ENCODE measurements at regions not wholly inside any gene's neighbourhood (a gene's known extent, or its start where the extent isn't known, plus 50 kb on each side); places are given as distances from the start of the nearest gene placed in this dataset.

- Mint-ChIP-seq H3K27me3 (ENCODE audit: low read depth) (no peaks in the 10 kb centered on the region), H3K9me3 (no peaks in the 10 kb centered on the region), H3K4me1 (ENCODE audit: low read depth) (no peaks in the 10 kb centered on the region), H3K27ac (no peak overlapping the region), H3K36me3 (ENCODE audit: low read depth) (no peaks in the 10 kb centered on the region), H3K4me3 (no peak overlapping the region)
Measured at GRCh38 chr14:51333901-51334521, 94.0 kb downstream of the TMX1 start.

DNA sequence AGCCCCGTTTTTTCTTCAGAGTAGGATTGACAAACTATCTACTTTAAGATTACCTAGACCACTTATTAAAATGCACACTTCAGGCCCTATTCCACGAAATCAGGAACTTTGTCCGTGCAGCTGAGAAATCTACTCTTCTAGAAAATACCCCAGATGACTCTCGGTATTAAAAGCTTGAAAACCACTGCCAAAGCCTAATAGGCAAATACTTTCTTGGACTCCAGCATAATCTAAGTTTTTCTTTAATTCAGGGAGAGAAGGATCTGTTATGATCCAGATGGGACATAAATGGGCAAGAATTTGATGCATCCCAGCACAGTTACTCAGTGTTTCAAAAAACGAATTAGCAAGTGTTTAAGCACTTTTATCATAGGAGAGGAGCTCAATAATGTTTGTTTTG lies 94.5 kb downstream of the TMX1 start:
- Mint-ChIP-seq H3K36me3 (ENCODE audit: low read depth) (no peaks in the 10 kb centered on the region), H3K27me3 (ENCODE audit: low read depth) (no peaks in the 10 kb centered on the region), H3K4me3 (no peak overlapping the region), H3K9me3 (no peaks in the 10 kb centered on the region), H3K4me1 (ENCODE audit: low read depth) (no peaks in the 10 kb centered on the region), H3K27ac (no peak overlapping the region)

DNA sequence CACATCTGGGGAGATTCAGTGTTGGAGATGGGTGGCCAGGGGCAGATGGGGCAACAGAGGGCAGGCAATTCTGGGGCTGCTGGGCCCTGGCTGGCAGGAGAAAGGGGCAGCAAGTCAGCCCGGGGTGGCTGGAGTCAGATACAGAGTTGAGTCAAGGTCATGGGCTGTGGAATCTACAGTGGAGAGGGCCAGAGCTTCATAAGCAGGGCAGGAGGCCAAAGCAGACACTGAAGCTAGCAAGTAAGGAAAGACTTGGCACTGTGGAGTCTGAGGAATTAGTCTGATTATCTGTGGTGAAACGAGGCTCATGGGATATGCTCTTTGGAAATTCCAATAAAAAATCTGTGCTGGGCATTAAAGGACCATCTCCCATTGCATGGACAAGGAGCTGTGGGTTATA lies 95.5 kb downstream of the TMX1 start:
- no peaks in the 10 kb centered on the region for H3K4me1 Mint-ChIP-seq (ENCODE audit: low read depth)
- H3K4me3 Mint-ChIP-seq, result no peak overlapping the region
- no peaks in the 10 kb centered on the region for H3K36me3 Mint-ChIP-seq (ENCODE audit: low read depth)
- no peaks in the 10 kb centered on the region for H3K27me3 Mint-ChIP-seq (ENCODE audit: low read depth)
- H3K9me3 Mint-ChIP-seq, result no peaks in the 10 kb centered on the region
- no peak overlapping the region for H3K27ac Mint-ChIP-seq

GRCh38 chr14:51335961-51336723 lies 96.1 kb downstream of the TMX1 start:
- H3K36me3 Mint-ChIP-seq (ENCODE audit: low read depth), result no peaks in the 10 kb centered on the region
- no peak overlapping the region for H3K4me3 Mint-ChIP-seq
- H3K27me3 Mint-ChIP-seq (ENCODE audit: low read depth), result no peaks in the 10 kb centered on the region
- H3K4me1 Mint-ChIP-seq (ENCODE audit: low read depth), result no peaks in the 10 kb centered on the region
- no peak overlapping the region for H3K27ac Mint-ChIP-seq
- H3K9me3 Mint-ChIP-seq, result no peaks in the 10 kb centered on the region

DNA sequence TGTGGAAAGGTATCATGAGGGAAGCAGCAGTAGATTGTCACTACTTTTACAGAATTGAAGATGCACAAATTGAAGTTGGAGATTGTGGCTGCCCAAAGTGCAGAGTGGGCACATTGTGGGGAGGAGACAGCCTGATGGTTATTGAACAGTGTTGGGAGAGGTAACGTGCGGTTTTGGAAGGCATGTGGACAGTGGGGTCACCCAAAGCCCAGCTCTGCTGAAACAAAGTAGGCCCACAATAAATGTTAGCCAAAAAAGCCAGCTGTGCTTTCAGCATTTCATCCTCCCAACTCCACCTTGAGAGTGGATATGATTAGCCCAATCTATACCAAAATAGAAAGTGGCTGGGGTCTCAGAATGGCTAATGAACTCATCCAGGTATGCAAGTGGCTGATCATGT lies 96.7 kb downstream of the TMX1 start:
- Mint-ChIP-seq H3K4me3 (no peak overlapping the region), H3K36me3 (ENCODE audit: low read depth) (no peaks in the 10 kb centered on the region), H3K27ac (no peak overlapping the region), H3K4me1 (ENCODE audit: low read depth) (no peaks in the 10 kb centered on the region), H3K27me3 (ENCODE audit: low read depth) (no peaks in the 10 kb centered on the region), H3K9me3 (no peaks in the 10 kb centered on the region)

- Mint-ChIP-seq H3K27me3 (ENCODE audit: low read depth) (no peaks in the 10 kb centered on the region), H3K4me3 (no peak overlapping the region), H3K36me3 (ENCODE audit: low read depth) (no peaks in the 10 kb centered on the region), H3K4me1 (ENCODE audit: low read depth) (no peaks in the 10 kb centered on the region), H3K27ac (no peak overlapping the region), H3K9me3 (no peaks in the 10 kb centered on the region)
Measured at GRCh38 chr14:51337520-51337919, 97.5 kb downstream of the TMX1 start.

- H3K4me1 Mint-ChIP-seq (ENCODE audit: low read depth), result no peaks in the 10 kb centered on the region
- H3K36me3 Mint-ChIP-seq (ENCODE audit: low read depth), result no peaks in the 10 kb centered on the region
- no peaks in the 10 kb centered on the region for H3K27me3 Mint-ChIP-seq (ENCODE audit: low read depth)
- H3K27ac Mint-ChIP-seq, result no peak overlapping the region
- H3K9me3 Mint-ChIP-seq, result no peaks in the 10 kb centered on the region
- no peak overlapping the region for H3K4me3 Mint-ChIP-seq
Measured at GRCh38 chr14:51341338-51341737, 101.3 kb downstream of the TMX1 start.

GRCh38 chr14:51342226-51342625 lies 102.2 kb downstream of the TMX1 start:
- Mint-ChIP-seq H3K4me1 (ENCODE audit: low read depth) (no peaks in the 10 kb centered on the region), H3K4me3 (no peak overlapping the region), H3K27me3 (ENCODE audit: low read depth) (no peaks in the 10 kb centered on the region), H3K27ac (no peak overlapping the region), H3K36me3 (ENCODE audit: low read depth) (no peaks in the 10 kb centered on the region), H3K9me3 (no peaks in the 10 kb centered on the region)

DNA sequence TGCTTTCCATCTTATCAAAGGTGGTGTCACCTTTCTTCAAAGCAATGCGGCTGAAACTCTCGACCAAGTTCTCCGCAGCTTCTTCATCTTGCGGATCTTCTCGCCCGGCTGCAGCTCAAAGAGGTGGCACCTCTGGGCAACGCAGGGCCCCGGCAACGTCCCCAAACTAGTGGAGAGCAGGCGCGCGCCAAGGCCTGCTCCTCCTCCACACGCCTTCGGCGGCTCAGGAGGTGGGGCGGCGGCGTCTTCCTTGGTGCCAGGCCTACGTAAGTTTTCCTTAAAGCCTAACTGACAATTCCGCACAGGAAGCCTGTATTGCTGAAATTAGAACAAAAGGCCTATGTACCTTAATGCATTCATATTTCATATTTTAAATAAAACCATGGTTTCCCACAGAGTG lies 112.0 kb downstream of the TMX1 start:
- Mint-ChIP-seq H3K4me3 (no peak overlapping the region), H3K27me3 (ENCODE audit: low read depth) (no peaks in the 10 kb centered on the region), H3K4me1 (ENCODE audit: low read depth) (no peaks in the 10 kb centered on the region), H3K27ac (no peak overlapping the region), H3K36me3 (ENCODE audit: low read depth) (no peaks in the 10 kb centered on the region), H3K9me3 (no peaks in the 10 kb centered on the region)

DNA sequence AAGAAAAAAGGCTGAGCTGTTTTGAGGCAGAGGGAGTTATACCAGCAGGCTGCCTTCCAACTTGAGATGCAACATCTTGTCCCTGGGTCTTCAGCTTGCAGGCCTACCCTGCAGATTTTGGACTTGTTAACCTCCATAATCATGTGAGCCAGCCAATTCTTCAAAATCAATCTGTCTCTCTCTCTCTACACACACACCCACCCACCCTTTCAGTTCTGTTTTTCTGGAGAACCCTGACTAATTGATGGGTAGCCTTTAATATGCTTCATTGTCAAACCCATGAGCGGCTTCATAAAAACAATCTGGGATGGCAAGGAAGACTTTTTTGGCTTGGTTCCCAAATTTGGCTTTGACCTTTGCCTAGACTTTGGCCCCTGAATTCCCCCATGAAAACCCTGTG lies 113.9 kb downstream of the TMX1 start:
- no peak overlapping the region for H3K27ac Mint-ChIP-seq
- no peaks in the 10 kb centered on the region for H3K9me3 Mint-ChIP-seq
- H3K4me3 Mint-ChIP-seq, result no peak overlapping the region

GRCh38 chr14:51354846-51355245 lies 114.8 kb downstream of the TMX1 start:
- Mint-ChIP-seq H3K4me1 (ENCODE audit: low read depth) (no peaks in the 10 kb centered on the region), H3K4me3 (no peak overlapping the region), H3K27me3 (ENCODE audit: low read depth) (no peaks in the 10 kb centered on the region), H3K27ac (no peak overlapping the region), H3K9me3 (no peaks in the 10 kb centered on the region), H3K36me3 (ENCODE audit: low read depth) (no peaks in the 10 kb centered on the region)

More for the DNA sequence above, 113.9 kb downstream of the TMX1 start:
- H3K4me1 Mint-ChIP-seq (ENCODE audit: low read depth), result no peaks in the 10 kb centered on the region
- no peaks in the 10 kb centered on the region for H3K36me3 Mint-ChIP-seq (ENCODE audit: low read depth)
- no peaks in the 10 kb centered on the region for H3K27me3 Mint-ChIP-seq (ENCODE audit: low read depth)

DNA sequence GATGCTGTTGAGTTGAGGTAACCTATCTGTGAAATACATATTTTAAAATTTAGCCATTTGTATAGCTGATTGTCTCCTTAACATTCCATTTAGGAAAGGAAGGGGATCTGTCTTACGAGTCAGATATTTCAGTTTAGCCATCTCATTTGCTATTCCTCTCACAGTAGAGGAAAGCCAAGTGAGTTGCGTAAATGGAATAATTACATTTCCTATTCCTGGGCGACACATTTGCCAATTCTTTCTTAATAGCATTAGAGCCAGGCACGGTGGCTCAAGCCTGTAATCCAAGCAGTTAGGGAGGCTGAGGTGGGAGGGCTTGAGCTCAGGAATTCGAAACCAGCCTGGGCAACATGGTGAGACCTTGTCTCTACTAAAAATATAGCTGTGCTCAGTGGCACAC lies 116.3 kb downstream of the TMX1 start:
- Mint-ChIP-seq H3K36me3 (ENCODE audit: low read depth) (no peaks in the 10 kb centered on the region), H3K4me3 (no peak overlapping the region), H3K9me3 (no peaks in the 10 kb centered on the region), H3K4me1 (ENCODE audit: low read depth) (no peaks in the 10 kb centered on the region), H3K27ac (no peak overlapping the region), H3K27me3 (ENCODE audit: low read depth) (peaks cover 5% of the 10 kb centered on the region)

GRCh38 chr14:51357250-51357649 lies 117.2 kb downstream of the TMX1 start:
- peaks cover 5% of the 10 kb centered on the region for H3K27me3 Mint-ChIP-seq (ENCODE audit: low read depth)
- no peaks in the 10 kb centered on the region for H3K4me1 Mint-ChIP-seq (ENCODE audit: low read depth)
- H3K4me3 Mint-ChIP-seq, result no peak overlapping the region
- no peak overlapping the region for H3K27ac Mint-ChIP-seq
- no peaks in the 10 kb centered on the region for H3K9me3 Mint-ChIP-seq
- no peaks in the 10 kb centered on the region for H3K36me3 Mint-ChIP-seq (ENCODE audit: low read depth)

DNA sequence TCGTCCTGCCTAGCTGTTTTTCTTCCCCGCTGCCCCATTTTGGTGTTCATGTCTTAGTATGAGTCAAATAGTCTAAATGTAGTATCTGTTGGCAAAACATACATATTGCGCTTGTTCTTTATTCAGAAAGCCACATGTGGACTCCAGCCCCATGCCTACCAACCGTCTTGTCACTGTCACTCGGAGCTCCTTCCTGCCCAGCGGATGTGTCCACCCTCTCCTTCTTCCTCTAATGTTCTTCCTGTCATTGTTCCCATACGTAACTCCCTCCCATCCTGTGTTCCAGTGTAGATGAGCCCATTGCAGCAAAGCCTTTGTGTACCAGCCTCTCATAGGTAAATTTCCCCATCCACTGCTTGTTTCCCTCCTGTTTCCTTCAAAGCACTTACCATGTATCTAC lies 120.5 kb downstream of the TMX1 start:
- Mint-ChIP-seq H3K4me1 (ENCODE audit: low read depth) (no peaks in the 10 kb centered on the region), H3K27me3 (ENCODE audit: low read depth) (peaks cover 5% of the 10 kb centered on the region), H3K4me3 (no peak overlapping the region), H3K27ac (no peak overlapping the region), H3K9me3 (no peaks in the 10 kb centered on the region), H3K36me3 (ENCODE audit: low read depth) (no peaks in the 10 kb centered on the region)

GRCh38 chr14:51365241-51365965 lies 125.4 kb downstream of the TMX1 start:
- Mint-ChIP-seq H3K36me3 (ENCODE audit: low read depth) (no peaks in the 10 kb centered on the region), H3K27ac (no peak overlapping the region), H3K4me1 (ENCODE audit: low read depth) (no peaks in the 10 kb centered on the region)

More at GRCh38 chr14:51365241-51365965, 125.4 kb downstream of the TMX1 start:
- H3K4me3 Mint-ChIP-seq, result no peak overlapping the region
- no peaks in the 10 kb centered on the region for H3K9me3 Mint-ChIP-seq
- H3K27me3 Mint-ChIP-seq (ENCODE audit: low read depth), result peaks cover 5% of the 10 kb centered on the region
